Body of pancreas (tissue), 4 donors: ENCODE measurements at regions not wholly inside any gene's neighbourhood (a gene's known extent, or its start where the extent isn't known, plus 50 kb on each side); places are given as distances from the start of the nearest gene placed in this dataset.

Experiments used
- ATAC-seq: fragments of 150-250 bp; one replicate; pipeline ENCODE4 v1.9.1; 2016
- DNase-seq, 4 donors: peaks; one replicate each; pipeline ENCODE4 v3.0.0-alpha.2; 2019
- H3K27ac ChIP-seq, 4 donors: fragments of 200-600 bp; sonication (generic); 1 replicate in 3 of 4; 2 replicates in 1 of 4; pipeline versions ENCODE4 v1.5.1 to v1.6.1; 2016 to 2019; ENCODE audit warnings: mild to moderate bottlenecking in 1 of 4, mixed read lengths in 1 of 4, moderate library complexity in 1 of 4
- H3K27me3 ChIP-seq, 2 donors: fragments of 200-600 bp; sonication (generic); one replicate each; pipeline ENCODE4 v1.6.0; 2016; ENCODE audit warnings: mild to moderate bottlenecking in 1 of 2
- H3K36me3 ChIP-seq, 2 donors: fragments of 200-600 bp; sonication (generic); replicated peaks in 1 of 2; 2 replicates each; pipeline ENCODE4 v1.5.1; 2016; ENCODE audit warnings: low read depth in 2 of 2; ENCODE audit not compliant: insufficient read depth in 1 of 2
- H3K4me1 ChIP-seq: fragments of 200-600 bp; sonication (generic); one replicate; pipeline ENCODE4 v1.6.0; 2016
- H3K4me3 ChIP-seq, 2 donors: fragments of 200-600 bp; sonication (generic); 1 replicate in 1 of 2; 2 replicates in 1 of 2; pipeline ENCODE4 v1.5.1; 2016 to 2019
- H3K9me3 ChIP-seq, 3 donors: fragments of 200-600 bp; sonication (generic); 1 replicate in 2 of 3; 2 replicates in 1 of 3; pipeline ENCODE4 v1.5.1; 2016
- CTCF ChIP-seq, 7 experiments: fragments of 450-650 bp in 4 of 7; fragments of 200-600 bp in 3 of 7; sonication (generic) in 3 of 7; IDR thresholded peaks; one replicate each; pipeline ENCODE4 v1.5.1; 2016 to 2019; ENCODE audit warnings: antibody characterized with exemption in 7 of 7
- POLR2A ChIP-seq, 3 donors: fragments of 450-650 bp; IDR thresholded peaks; one replicate each; pipeline ENCODE4 v1.6.1; 2016; ENCODE audit warnings: antibody characterized with exemption in 3 of 3, mild to moderate bottlenecking in 2 of 3
- WGBS, 2 donors: methylation state at CpG; one replicate each; pipeline ENCODE4 v1.1.5; 2017; 5-methylcytosine and 5-hydroxymethylcytosine counted together
- intact Hi-C: fragments of 100-400 bp; cut with DNase I; formaldehyde crosslinking; loops from one replicate; pipeline ENCODE4 v1.15.1; 2023

- TF ChIP-seq CTCF (IDR thresholded peaks at IDR 0.05) = no peak
- TF ChIP-seq POLR2A (IDR thresholded peaks at IDR 0.05) = no peak
- Histone ChIP-seq H3K27me3 (no peaks in the 10 kb centered on the region), H3K36me3 (no peaks in the 10 kb centered on the region), H3K9me3 (no peaks in the 10 kb centered on the region), H3K4me1 (peaks cover 10% of the 10 kb centered on the region), H3K4me3 (no peak overlapping the region), H3K27ac (no peak overlapping the region)
- 73 to 74% methylated on average over 12 to 19 of the region's 19 CpGs for WGBS, 2 donors
- DNase-seq = no peak
- intact Hi-C loops = no loop called here
- ATAC-seq = no peak
Measured at GRCh38 chr3:69536306-69537020, 150.6 kb upstream of the FRMD4B start.

GRCh38 chr3:69535613-69536012 lies 149.7 kb upstream of the FRMD4B start:
- no peak for DNase-seq
- intact Hi-C loops = no loop called here

GRCh38 chr3:69532547-69533224 lies 146.8 kb upstream of the FRMD4B start:
- 39 to 44% methylated on average over 5 of the region's 5 CpGs for WGBS, 2 donors
- TF ChIP-seq POLR2A (IDR thresholded peaks at IDR 0.05) = no peak
- TF ChIP-seq CTCF (IDR thresholded peaks at IDR 0.05) = no peak
- H3K9me3 ChIP-seq = no peaks in the 10 kb centered on the region
- no peak for DNase-seq
- H3K36me3 ChIP-seq = no peaks in the 10 kb centered on the region
- no peak for ATAC-seq
- H3K27ac ChIP-seq = no peak overlapping the region
- no peak overlapping the region for H3K4me3 ChIP-seq
- intact Hi-C loops = no loop called here
- H3K27me3 ChIP-seq = no peaks in the 10 kb centered on the region
- H3K4me1 ChIP-seq = peaks cover 8% of the 10 kb centered on the region

More at GRCh38 chr3:69535613-69536012, 149.7 kb upstream of the FRMD4B start:
- H3K4me3 ChIP-seq = no peak overlapping the region
- H3K27ac ChIP-seq = no peak overlapping the region
- WGBS, 2 donors = 82 to 83% methylated on average over 9 of the region's 9 CpGs
- H3K4me1 ChIP-seq = peaks cover 8% of the 10 kb centered on the region
- no peaks in the 10 kb centered on the region for H3K9me3 ChIP-seq
- no peaks in the 10 kb centered on the region for H3K27me3 ChIP-seq
- no peaks in the 10 kb centered on the region for H3K36me3 ChIP-seq
- ATAC-seq = no peak
- TF ChIP-seq CTCF (IDR thresholded peaks at IDR 0.05) = no peak
- no peak for TF ChIP-seq POLR2A (IDR thresholded peaks at IDR 0.05)

GRCh38 chr3:69531576-69532546 lies 146.0 kb upstream of the FRMD4B start:
- intact Hi-C loops = no loop called here

More at GRCh38 chr3:69531576-69532546, 146.0 kb upstream of the FRMD4B start:
- DNase-seq = no peak
- ATAC-seq = no peak
- TF ChIP-seq CTCF (IDR thresholded peaks at IDR 0.05) (no peak), POLR2A (IDR thresholded peaks at IDR 0.05) (no peak)
- Histone ChIP-seq H3K9me3 (no peaks in the 10 kb centered on the region), H3K27me3 (no peaks in the 10 kb centered on the region), H3K4me3 (no peak overlapping the region), H3K4me1 (peaks cover 8% of the 10 kb centered on the region), H3K27ac (no peak overlapping the region), H3K36me3 (no peaks in the 10 kb centered on the region)
- WGBS, 2 donors = 34 to 42% methylated on average over 3 of the region's 3 CpGs
